SK-N-SH treated with all-trans-retinoic acid at 6 μM for 48 hours (cell line): ENCODE measurements at regions not wholly inside any gene's neighbourhood (a gene's known extent, or its start where the extent isn't known, plus 50 kb on each side); places are given as distances from the start of the nearest gene placed in this dataset.

Experiments
- ATAC-seq: fragments of 200-7000 bp; cut with Tn5 transposase; 3 replicates; pipeline ENCODE4 v1.9.1; 2020; ENCODE audit warnings: mild to moderate bottlenecking, moderate library complexity
- ARNTL ChIP-seq: fragments of 450-650 bp; formaldehyde crosslinking; IDR thresholded peaks from 2 replicates; pipeline ENCODE4 v1.5.0; 2020; ENCODE audit warnings: low read depth, mild to moderate bottlenecking, moderate library complexity, borderline replicate concordance
- BACH2 ChIP-seq: fragments of 250-450 bp; sonication (Bioruptor Pico); IDR thresholded peaks from 2 replicates; pipeline ENCODE4 v1.9.0; 2021; ENCODE audit warnings: mild to moderate bottlenecking, borderline replicate concordance
- CREB5 ChIP-seq: fragments of 250-450 bp; sonication (Bioruptor Pico); IDR thresholded peaks from 2 replicates; pipeline ENCODE4 v1.5.1; 2020; ENCODE audit warnings: low read depth, mild to moderate bottlenecking, moderate library complexity
- ESRRG ChIP-seq: fragments of 250-450 bp; sonication (Bioruptor Pico); IDR thresholded peaks from 2 replicates; pipeline ENCODE4 v1.6.1; 2021; ENCODE audit warnings: mild to moderate bottlenecking
- GLIS3 ChIP-seq: fragments of 250-450 bp; sonication (Bioruptor Pico); IDR thresholded peaks from 2 replicates; pipeline ENCODE4 v1.5.0; 2020; ENCODE audit warnings: mild to moderate bottlenecking, moderate library complexity
- ISL1 ChIP-seq: fragments of 250-450 bp; sonication (Bioruptor Pico); IDR thresholded peaks from 2 replicates; pipeline ENCODE4 v2.1.2; 2022; ENCODE audit warnings: mild to moderate bottlenecking, moderate library complexity
- OSR1 ChIP-seq: fragments of 250-450 bp; sonication (Bioruptor Pico); IDR thresholded peaks from 2 replicates; pipeline ENCODE4 v1.8.0; 2022; ENCODE audit warnings: moderate library complexity, mild to moderate bottlenecking, inconsistent platforms
- PATZ1 ChIP-seq: fragments of 250-450 bp; sonication (Bioruptor Pico); IDR thresholded peaks from 2 replicates; pipeline ENCODE4 v1.8.0; 2020; ENCODE audit warnings: mild to moderate bottlenecking, moderate library complexity, borderline replicate concordance
- POU6F1 ChIP-seq: fragments of 250-450 bp; sonication (Bioruptor Pico); IDR thresholded peaks from 2 replicates; pipeline ENCODE4 v1.8.0; 2021; ENCODE audit warnings: low read depth, mild to moderate bottlenecking, moderate library complexity, borderline replicate concordance
- PPARA ChIP-seq: fragments of 250-450 bp; sonication (Bioruptor Pico); IDR thresholded peaks from 2 replicates; pipeline ENCODE4 v1.5.0; 2020; ENCODE audit warnings: mild to moderate bottlenecking, borderline replicate concordance
- RARB ChIP-seq: fragments of 250-450 bp; sonication (Bioruptor Pico); IDR thresholded peaks from 2 replicates; pipeline ENCODE4 v1.8.0; 2021; ENCODE audit warnings: mild to moderate bottlenecking, moderate library complexity
- SNAI2 ChIP-seq: fragments of 250-450 bp; sonication (Bioruptor Pico); IDR thresholded peaks from 2 replicates; pipeline ENCODE4 v1.5.0; 2020; ENCODE audit warnings: mild to moderate bottlenecking, moderate library complexity
- TCF4 ChIP-seq: fragments of 250-450 bp; sonication (Bioruptor Pico); IDR thresholded peaks from 2 replicates; pipeline ENCODE4 v1.8.0; 2021; ENCODE audit warnings: mild to moderate bottlenecking, moderate library complexity, borderline replicate concordance
- TOX ChIP-seq: fragments of 250-450 bp; sonication (Bioruptor Pico); IDR thresholded peaks from 2 replicates; pipeline ENCODE4 v1.8.0; 2021; ENCODE audit warnings: mild to moderate bottlenecking, moderate library complexity, borderline replicate concordance
- ZC3H10 ChIP-seq: fragments of 250-450 bp; sonication (Bioruptor Pico); IDR thresholded peaks from 2 replicates; pipeline ENCODE4 v1.5.1; 2021; ENCODE audit warnings: mild to moderate bottlenecking, moderate library complexity
- ZFP3 ChIP-seq: fragments of 250-450 bp; sonication (Bioruptor Pico); IDR thresholded peaks from 2 replicates; pipeline ENCODE4 v1.5.0; 2020; ENCODE audit warnings: mild to moderate bottlenecking, moderate library complexity
- ZFP30 ChIP-seq: fragments of 450-650 bp; formaldehyde crosslinking; IDR thresholded peaks from 2 replicates; pipeline ENCODE4 v1.5.0; 2022; ENCODE audit warnings: mild to moderate bottlenecking, moderate library complexity
- ZNF565 ChIP-seq: fragments of 450-650 bp; formaldehyde crosslinking; conservative IDR thresholded peaks from 2 replicates; pipeline ENCODE4 v1.5.0; 2020; ENCODE audit warnings: low read depth, mild to moderate bottlenecking, moderate library complexity
- ZNF8 ChIP-seq: fragments of 450-650 bp; formaldehyde crosslinking; IDR thresholded peaks from 2 replicates; pipeline ENCODE4 v1.5.0; 2020; ENCODE audit warnings: mild to moderate bottlenecking, moderate library complexity
- TF ChIP-seq, protein P1 (sequence below): fragments of 250-450 bp; sonication (Bioruptor Pico); IDR thresholded peaks from 2 replicates; pipeline ENCODE4 v1.5.0; 2020; ENCODE audit warnings: mild to moderate bottlenecking, moderate library complexity
- TF ChIP-seq, protein P2 (sequence below): fragments of 250-450 bp; sonication (Bioruptor Pico); IDR thresholded peaks from 2 replicates; pipeline ENCODE4 v1.5.1; 2021; ENCODE audit warnings: mild to moderate bottlenecking, moderate library complexity

DNA sequence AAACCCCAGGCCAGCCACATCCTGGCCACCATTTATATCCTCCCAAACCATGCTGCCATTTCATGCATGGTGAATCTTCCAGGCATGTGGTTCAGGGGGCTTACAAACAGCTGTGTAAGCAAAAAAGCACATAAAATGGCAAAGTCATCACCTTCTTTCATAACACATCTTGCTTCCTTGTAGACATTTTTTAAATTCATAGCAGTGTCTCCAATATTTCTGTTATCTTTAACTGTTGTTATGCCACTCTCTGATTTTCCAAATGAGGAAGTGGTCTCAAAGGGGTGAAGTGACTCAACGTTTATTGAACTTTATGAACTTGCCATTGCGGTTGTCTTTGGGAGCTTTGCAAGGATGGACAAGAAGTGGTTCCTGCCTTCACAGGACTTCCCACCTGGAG, 264.4 kb downstream of the MEX3B start:
- TF ChIP-seq ESRRG (CRISPR knock-in tag) (no peak), ARNTL (CRISPR knock-in tag) (no peak), ZC3H10 (CRISPR knock-in tag) (no peak), SNAI2 (CRISPR knock-in tag) (no peak), ZNF8 (CRISPR knock-in tag) (no peak), TCF4 (CRISPR knock-in tag) (no peak), ZFP3 (CRISPR knock-in tag) (no peak), CREB5 (CRISPR knock-in tag) (no peak), RARB (CRISPR knock-in tag) (no peak), BACH2 (CRISPR knock-in tag) (no peak), PATZ1 (CRISPR knock-in tag) (no peak), POU6F1 (no peak)
- TF ChIP-seq, protein P1, sequence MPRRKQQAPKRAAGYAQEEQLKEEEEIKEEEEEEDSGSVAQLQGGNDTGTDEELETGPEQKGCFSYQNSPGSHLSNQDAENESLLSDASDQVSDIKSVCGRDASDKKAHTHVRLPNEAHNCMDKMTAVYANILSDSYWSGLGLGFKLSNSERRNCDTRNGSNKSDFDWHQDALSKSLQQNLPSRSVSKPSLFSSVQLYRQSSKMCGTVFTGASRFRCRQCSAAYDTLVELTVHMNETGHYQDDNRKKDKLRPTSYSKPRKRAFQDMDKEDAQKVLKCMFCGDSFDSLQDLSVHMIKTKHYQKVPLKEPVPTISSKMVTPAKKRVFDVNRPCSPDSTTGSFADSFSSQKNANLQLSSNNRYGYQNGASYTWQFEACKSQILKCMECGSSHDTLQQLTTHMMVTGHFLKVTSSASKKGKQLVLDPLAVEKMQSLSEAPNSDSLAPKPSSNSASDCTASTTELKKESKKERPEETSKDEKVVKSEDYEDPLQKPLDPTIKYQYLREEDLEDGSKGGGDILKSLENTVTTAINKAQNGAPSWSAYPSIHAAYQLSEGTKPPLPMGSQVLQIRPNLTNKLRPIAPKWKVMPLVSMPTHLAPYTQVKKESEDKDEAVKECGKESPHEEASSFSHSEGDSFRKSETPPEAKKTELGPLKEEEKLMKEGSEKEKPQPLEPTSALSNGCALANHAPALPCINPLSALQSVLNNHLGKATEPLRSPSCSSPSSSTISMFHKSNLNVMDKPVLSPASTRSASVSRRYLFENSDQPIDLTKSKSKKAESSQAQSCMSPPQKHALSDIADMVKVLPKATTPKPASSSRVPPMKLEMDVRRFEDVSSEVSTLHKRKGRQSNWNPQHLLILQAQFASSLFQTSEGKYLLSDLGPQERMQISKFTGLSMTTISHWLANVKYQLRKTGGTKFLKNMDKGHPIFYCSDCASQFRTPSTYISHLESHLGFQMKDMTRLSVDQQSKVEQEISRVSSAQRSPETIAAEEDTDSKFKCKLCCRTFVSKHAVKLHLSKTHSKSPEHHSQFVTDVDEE = no peak
- TF ChIP-seq, protein P2, sequence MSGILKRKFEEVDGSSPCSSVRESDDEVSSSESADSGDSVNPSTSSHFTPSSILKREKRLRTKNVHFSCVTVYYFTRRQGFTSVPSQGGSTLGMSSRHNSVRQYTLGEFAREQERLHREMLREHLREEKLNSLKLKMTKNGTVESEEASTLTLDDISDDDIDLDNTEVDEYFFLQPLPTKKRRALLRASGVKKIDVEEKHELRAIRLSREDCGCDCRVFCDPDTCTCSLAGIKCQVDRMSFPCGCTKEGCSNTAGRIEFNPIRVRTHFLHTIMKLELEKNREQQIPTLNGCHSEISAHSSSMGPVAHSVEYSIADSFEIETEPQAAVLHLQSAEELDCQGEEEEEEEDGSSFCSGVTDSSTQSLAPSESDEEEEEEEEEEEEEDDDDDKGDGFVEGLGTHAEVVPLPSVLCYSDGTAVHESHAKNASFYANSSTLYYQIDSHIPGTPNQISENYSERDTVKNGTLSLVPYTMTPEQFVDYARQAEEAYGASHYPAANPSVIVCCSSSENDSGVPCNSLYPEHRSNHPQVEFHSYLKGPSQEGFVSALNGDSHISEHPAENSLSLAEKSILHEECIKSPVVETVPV = no peak
- TF ChIP-seq, all 23 proteins: peak for 0
- no peak for ATAC-seq

- TF ChIP-seq, protein P1 = no peak
- no peak for TF ChIP-seq ZNF565 (CRISPR knock-in tag)
- no peak for TF ChIP-seq ARNTL (CRISPR knock-in tag)
- TF ChIP-seq ESRRG (CRISPR knock-in tag) = no peak
- TF ChIP-seq ZNF8 (CRISPR knock-in tag) = no peak
- no peak for TF ChIP-seq BACH2 (CRISPR knock-in tag)
- no peak for TF ChIP-seq TOX (CRISPR knock-in tag)
- no peak for TF ChIP-seq ZFP30 (CRISPR knock-in tag)
- TF ChIP-seq OSR1 (CRISPR knock-in tag) = no peak
- TF ChIP-seq GLIS3 (CRISPR knock-in tag) = no peak
- no peak for TF ChIP-seq PPARA (CRISPR knock-in tag)
- TF ChIP-seq RARB (CRISPR knock-in tag) = no peak
- no peak for TF ChIP-seq ISL1 (CRISPR knock-in tag)
- no peak for ATAC-seq
These were observed 264.9 kb downstream of the MEX3B start for GRCh38 chr15:81780966-81781365.
